HG02852 (cell line): ENCODE measurements at regions not wholly inside any gene's neighbourhood (a gene's known extent, or its start where the extent isn't known, plus 50 kb on each side); places are given as distances from the start of the nearest gene placed in this dataset.
A peak's percentile ranks its signal among the peaks of the same experiment; 100 is the strongest.
"Not testable (repeated sequence)": the region's sequence is repeated elsewhere in the genome, so short reads cannot be mapped to it uniquely, and the experiment has no call there.

ENCODE experiments used
- ATAC-seq: cut with Tn5 transposase; IDR thresholded peaks from one replicate; pipeline ENCODE4 v1.9.1; 2021; ENCODE audit warnings: mild to moderate bottlenecking, moderate library complexity; ENCODE audit not compliant: unreplicated experiment

DNA sequence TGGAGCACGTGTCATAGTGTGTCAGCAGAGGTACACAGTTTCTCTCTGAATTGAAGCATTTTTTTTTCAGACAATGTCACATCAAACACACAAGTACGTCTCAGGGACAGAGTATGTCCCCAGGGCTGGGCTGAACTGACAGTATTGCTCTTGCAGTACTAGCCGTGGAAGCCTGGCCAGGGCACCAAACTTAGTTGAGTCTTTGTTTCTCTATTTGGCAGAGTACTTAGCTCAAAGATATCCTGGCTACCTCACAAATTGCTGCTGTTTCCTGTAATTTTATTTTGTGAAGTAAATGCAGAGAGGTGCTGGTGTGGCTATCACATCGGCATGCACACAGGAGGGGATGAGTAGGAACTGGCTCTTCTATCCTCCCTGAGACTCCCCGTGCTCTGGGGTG lies 691.6 kb upstream of the HS6ST1 start:
- no peak for ATAC-seq

DNA sequence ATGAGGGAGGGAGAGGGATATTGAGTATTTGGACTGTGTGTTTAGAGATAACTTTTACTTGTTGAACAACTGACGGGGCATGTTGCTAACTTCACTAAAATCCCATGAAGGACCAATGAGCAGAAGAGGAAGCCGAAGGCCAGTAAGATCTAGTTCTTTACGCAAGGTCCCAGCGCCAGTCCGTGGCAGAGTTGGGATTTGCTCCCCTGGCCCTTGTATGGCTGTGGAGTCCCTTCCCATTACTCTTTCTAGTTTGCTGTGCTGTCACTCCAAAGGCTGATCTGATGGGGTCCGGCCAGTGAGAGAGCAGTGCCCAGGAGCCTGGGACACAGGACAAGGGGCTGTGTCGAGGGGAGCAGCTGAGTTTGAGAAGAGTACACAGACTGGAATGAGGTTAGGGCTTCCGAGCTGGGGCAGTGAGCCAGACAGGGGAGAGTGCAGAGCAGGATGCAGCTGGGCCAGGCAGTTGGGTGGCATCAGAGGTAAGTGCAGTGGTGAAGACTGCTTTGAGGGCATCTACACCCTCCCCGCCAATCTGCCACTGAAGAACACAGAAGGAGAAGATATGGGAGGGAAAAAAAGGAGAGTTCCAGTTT lies 692.9 kb upstream of the HS6ST1 start:
- no peak for ATAC-seq

DNA sequence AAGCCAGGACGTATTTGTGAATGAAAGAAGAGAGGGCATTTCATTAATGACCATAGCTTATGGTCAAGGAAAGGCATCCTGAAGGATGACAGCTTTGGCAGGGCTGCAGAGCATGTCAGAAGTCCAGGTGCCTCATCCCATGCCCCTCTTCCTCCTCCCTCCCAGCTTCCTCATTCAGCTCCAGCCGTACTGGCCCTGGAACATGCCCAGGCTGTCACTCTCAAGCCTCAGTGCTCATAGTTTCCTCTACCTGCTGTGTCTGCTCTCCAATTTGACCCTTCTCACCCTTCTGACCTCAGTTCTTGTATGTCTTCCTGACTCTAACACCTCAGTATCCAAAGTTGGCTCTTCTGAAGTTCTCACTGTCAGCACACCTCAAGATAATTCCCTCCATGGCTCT lies 695.8 kb upstream of the HS6ST1 start:
- no peak for ATAC-seq

DNA sequence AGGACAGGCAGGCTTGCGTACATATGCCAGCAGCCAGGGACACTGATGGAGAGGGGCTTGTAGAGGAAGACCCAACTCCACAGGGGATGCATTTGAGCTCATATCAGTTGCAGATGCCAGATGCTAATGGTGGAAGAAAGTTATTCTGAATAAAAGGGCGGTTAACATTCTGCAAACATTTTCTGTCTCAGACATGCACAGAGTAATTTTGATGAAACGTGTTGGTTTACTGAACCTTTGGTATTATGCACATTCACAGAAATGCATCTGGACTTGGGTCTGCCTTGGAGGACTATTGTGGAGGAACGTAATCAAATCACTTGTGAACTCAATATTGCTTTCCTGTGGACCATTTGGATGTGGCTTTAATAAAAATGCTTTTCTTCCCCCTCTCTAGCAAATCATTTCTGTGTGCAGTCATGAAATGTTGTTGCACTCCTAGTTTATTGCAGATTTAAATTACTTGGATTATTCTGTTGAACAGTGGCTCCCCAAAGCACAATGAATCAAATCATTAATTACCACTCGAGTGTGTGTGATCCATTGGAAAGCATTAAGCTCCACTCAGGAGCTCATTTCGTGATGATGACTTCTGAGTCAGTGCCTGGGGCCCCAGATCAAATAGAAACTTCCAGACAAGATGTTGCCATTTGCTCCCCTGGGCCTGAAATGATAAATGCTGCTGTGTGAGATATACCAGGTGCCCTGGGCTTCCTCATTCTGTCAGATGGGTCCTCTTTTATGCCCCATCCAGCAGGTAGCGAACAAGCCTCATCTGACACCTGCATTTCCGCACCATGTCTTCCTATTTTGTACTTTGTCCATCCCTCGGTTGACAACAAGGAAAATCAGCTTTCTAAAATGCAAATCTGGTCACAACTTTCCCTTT lies 697.0 kb upstream of the HS6ST1 start:
- no peak for ATAC-seq

DNA sequence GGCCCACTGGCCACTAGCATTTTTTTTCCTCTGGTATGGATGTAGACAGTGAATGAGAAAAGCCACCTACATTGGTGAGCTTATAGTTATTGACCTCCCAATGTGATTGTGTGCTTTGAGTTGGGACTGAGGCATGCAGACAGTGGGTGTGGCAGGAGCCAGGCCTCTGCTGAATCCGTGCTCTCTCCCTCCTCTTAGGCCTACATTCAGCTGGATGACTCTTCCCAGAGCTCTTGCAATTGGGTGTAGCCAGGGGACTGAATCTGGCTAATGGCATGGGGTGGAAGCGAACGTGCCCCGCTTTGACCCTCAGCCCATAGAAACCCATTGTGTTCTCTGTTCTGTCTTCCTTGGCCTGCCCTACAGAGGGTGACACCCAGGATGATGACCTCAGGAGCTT lies 698.3 kb upstream of the HS6ST1 start:
- ATAC-seq: no peak

DNA sequence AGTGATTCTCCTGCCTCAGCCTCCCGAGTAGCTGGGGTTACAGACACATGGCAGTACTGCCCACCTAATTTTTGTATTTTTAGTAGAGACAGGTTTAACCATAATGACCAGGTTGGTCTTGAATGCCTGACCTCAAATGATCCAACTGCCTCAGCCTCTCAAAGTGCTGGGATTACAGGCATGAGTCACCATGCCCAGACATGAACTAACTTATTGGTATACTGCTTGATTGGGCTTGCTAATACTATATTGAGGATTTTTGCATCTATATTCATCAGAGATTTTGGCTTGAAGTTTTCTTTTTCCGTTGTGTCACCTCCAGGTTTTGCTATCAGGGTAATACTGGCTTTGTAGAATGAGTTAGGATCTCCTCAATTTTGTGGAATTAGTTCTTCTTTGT lies 706.1 kb upstream of the HS6ST1 start:
- ATAC-seq: no peak

DNA sequence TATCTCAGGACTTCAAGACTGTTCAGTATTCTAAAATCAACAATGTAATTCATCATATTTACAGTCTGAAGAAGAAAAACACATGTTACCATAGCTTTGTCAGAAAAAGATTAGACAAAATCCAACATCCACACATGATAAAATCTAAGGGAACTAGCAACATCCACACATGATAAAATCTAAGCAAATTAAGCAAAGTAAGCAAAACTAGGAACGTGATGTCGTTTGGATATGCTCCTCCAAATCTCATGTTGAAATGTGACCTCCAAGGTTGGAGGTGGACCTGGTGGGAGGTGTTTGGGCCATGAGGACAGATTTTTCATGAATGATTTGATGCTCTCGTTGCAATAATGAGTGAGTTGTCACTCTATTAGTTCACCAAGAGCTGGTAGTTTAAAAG lies 717.3 kb upstream of the HS6ST1 start:
- no peak for ATAC-seq

DNA sequence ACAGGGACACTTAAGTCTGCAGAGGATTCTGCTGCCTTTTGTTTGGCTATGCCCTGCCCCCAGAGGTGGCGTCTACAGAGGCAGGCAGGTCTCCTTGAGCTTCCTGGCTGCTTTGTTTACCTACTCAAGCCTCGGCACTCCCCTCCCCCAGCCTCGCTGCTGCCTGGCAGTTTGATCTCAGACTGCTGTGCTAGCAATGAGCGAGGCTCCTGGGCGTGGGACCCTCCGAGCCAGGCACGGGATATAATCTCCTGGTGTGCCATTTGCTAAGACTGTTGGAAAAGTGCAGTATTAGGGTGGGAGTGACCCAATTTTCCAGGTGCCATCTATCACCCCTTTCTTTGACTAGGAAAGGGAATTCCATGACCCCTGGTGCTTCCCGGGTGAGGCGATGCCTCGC lies 725.0 kb upstream of the HS6ST1 start:
- ATAC-seq: not testable (repeated sequence)

DNA sequence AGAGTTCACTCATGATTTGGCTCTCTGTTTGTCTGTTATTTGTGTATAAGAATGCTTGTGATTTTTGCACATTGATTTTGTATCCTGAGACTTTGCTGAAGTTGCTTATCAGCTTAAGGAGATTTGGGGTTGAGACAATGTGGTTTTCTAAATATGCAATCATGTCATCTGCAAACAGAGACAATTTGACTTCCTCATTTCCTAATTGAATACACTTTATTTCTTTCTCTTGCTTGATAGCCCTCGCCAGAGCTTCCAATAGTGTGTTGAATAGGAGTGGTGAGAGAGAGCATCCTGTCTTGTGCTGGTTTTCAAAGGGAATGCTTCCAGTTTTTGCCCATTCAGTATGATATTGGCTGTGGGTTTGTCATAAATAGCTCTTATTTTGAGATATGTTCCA lies 727.8 kb upstream of the HS6ST1 start:
- ATAC-seq: not testable (repeated sequence)

DNA sequence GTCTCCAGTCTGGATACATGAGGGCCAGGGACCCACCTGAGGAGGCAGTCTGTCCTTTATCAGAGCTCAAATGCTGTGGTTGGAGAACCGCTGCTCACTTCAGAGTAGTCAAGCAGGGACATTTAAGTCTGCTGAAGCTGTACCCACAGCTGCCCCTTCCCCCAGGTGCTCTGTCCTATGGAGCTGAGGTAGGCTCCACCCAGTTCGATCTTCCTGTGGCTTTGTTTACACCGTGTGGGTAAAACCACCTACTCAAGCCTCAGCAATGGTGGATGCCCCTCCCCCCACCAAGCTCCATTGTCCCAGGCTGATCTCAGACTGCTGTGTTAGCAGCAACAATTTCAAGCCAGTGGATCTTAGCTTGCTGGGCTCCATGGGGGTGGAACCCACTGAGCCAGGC lies 731.4 kb upstream of the HS6ST1 start:
- ATAC-seq: no peak

DNA sequence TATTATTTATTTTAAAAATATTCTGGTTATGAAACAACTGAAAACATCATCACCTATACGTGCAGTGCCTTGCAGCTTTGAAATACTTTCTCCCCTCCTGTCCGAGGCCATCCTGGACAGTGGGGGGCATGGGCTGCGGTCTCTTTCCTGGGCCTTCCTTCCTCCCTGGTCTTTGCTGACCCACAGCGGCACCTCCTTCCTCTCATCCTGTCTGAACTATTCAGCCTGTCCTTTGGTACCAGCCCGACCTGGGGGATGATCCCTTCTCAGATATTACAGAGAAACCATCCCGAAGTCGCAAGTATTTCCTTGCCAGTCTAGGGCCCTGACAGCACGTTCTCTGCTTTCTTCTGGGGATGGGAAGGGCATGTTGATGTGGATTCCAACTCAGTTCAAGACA lies 736.6 kb upstream of the HS6ST1 start:
- no peak for ATAC-seq

DNA sequence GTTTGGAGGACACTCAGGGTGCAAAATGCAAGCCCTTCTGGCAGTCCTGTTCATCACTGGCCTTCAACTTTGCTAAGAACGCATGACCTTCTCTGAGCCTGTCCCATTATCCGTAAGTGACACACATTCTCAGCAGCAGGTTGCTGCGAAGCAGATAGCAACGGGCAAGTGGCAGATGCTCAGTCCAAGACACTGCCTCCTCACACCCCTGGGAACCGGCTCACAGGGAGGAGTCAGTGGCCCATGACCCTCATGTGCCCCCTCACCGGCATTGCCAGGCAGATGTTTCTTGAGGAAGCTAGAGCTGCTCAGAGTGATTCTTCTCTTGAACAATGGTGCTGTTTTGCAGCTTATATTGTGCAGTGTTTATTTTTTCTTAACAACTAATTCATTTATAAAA lies 737.2 kb upstream of the HS6ST1 start:
- ATAC-seq: no peak

DNA sequence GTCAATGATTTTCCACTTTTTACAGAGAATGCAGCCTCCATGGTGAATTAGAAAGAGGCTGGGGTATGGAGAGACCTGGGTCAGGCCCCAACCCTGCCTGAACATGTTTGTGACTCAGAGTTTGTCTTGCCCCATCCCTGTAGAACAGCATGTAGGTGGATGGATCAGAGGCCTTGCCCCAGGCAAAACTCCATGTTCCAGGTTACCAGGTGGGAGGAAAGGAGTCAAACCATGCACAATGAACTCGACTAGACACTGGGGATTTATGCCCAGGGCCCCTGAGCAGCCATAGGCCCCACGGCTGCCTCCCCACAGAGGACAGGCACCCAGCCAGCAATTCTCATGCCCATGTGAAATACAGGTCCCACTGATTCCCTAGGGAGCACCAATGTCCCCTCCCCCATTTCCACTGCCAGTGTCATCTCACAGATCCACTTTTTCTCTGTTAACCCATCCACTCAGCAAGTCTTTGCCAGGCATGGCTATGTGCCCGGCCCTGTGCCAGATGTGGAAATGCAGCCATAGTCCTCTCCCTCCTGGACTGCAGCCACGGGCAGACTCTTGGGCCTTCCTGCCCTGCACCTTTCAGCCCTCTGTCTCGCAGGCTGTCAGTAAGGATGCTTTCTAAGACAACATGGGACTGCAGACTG lies 737.8 kb upstream of the HS6ST1 start:
- no peak for ATAC-seq

DNA sequence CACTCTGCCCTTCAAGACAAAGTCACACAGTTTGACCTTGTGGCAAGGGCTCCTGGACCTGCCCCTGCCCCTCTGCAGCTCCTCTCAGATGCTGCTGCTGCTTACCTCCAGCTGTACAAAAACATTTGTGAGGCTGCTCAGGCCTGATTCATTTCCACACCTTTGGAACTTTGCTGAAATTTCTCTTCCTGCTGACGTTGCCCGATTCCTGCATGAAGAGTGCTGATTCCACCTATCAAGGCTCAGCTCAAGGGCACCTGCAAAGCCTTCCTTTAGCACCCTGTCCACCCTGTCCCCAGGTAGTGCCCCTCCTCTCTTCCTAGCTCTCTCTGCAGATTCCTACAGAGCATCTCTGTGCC lies 738.3 kb upstream of the HS6ST1 start:
- no peak for ATAC-seq

DNA sequence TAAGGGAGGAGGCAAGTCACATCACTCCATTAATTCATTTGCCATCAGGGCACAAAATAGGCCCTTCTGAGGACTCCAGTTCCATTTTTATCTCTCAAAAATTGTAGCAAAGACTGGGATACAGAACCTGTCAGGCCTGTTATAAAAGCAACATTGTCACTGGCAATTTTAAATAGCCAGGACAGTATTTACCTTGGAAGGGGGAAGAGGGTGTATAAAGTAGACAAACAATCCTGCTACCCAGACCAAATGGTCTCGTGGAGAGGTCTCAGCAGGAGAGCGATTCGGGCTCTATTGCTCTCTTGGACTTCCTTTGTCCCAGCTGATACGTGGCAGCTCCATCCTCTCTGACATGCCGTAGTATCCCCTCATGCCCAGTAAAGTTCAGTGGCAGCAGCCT lies 740.3 kb upstream of the HS6ST1 start:
- no peak for ATAC-seq

DNA sequence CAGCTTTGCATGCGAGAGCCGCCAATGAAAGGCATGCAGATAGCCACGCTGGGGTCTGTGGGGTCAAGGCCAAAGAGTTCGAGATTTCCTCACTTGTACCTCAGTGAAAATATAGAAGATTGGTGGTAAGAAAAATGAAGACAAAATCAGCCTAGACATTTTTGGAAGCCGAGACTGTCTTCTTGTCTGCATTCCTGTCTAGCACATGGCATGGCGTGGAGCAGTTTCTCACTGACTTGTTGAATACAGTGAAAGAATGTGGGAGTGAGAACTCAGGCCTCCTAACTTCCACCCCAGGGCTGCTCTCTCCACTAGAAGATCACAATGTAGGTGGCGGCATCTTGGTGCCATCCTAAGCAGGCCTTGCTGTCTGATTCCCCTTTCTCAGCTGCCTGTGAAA lies 740.8 kb upstream of the HS6ST1 start:
- no peak for ATAC-seq

DNA sequence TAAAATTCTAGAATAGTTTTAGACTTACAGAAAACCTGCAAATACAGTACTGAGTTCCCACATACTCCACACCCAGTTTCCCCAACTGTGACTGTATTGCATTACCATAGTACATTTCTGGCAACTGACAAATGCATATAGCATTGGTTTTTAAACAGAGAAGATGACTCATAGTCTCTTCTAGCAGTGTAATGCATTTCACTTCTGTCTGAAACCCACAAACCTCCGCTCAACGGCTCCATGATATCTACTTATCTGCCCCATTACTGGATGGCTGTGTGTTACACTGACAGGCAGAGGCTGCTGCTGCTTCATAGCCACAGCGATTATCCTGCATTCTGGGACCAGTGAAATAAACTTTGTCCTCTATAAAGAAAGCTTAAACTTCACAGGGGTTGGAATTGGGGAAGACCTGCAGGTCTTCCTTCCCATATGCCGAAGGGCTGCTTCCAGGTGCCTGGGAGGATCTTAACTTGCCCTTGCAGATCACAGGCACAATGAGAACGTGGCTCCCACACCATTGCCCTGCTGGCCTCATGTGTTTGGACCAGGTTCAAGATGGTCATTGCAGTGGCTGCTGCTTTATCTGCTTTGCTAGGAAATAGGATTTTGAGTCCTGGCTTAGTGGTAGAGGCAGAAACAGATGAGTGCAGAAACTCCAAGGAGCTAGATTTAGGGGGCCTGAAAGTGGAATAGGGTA lies 742.6 kb upstream of the HS6ST1 start:
- ATAC-seq: peak; percentile 89

DNA sequence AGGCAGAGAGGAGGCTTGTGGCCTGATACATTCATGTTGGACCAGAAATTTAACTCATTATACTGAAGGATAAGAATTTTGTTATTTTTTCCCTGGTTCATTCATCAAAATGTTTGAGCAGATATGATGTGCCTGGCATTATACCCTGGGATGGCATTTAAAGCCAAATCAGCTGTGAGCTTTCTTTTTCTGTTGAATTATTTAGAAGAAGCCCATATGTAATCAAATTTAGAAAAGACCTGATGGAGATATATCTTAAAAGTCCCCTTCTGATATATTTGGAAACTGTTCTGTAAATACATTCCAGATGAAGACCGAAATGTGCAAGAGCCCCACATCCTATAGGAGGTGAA lies 743.1 kb upstream of the HS6ST1 start:
- ATAC-seq: no peak

DNA sequence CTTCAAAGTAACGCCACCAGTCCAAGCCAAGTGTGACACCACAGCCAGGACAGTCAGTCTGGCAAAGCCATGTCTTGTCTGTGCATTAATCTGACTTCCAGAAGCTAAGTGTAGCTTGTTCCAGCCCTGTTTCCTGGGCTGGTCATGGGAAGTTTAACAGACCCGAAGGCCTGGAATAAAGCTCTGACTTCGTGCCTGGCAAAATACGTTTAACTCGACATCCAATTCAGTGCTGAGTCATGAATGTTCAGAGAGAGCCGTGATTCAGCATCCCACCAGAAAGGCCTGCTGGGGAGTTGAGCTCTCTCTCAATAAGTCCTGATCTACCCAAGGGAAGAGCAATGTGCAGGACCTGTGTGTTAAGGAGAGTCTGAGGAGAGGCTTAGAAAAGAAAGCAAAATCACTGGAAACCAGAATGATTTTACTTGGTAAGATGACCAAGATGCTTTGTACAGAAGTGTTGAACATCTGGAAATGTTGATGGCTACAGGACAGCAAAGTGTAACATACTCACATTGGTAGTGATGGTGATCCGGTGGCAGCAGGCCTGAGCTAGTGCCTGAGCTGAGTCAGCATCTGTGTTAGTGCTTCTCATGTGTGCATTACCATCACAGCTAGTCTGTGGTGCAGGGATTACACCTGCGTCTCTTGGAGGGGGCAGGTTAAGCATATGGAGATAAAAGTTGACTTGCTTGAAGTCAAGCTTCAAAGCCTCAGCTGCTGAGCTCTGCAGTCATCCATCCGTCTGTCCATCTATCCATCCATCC lies 743.7 kb upstream of the HS6ST1 start:
- no peak for ATAC-seq

DNA sequence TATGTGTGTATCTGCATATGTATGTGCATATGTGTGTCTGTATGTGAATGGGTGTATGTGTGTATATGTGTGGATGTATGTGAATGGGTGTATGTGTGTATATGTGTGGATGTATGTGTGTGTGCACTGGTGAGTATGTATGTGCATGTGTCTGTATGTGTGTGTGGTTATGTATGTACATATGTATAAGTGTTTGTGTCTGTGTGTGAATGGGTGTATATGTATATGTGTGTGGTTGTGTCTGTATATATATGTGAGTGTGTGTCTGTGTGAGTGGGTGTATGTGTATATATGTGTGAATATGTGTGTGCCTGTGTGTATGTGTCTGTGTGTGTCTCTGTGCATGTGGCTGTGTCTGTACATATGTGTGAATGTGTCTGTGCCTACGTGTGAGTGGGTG lies 748.4 kb upstream of the HS6ST1 start:
- ATAC-seq: no peak

DNA sequence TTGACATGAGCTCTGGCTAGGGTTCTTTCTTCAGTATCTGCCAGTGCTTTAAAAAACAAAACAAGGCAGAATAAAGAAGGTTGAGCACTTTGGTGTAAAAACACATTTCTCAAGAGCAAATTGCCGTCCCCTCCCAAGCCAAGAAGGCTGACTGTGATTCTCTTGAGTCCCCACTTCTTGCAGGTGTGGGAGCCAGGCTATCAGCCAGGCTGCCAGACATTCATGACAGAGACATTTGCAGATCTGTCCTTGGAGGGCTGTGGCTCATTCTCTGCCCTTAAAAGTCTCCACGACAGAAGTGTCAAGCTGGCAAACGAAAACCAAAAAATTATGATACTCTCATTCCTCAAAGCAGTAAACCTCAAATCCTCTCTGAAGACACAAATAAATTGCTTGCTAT lies 749.3 kb upstream of the HS6ST1 start:
- ATAC-seq: no peak
